HEK293T (cell line): ENCODE measurements at regions not wholly inside any gene's neighbourhood (a gene's known extent, or its start where the extent isn't known, plus 50 kb on each side); places are given as distances from the start of the nearest gene placed in this dataset.

Experiments
- CTCF ChIA-PET: fragments of 350-600 bp; formaldehyde crosslinking; extraction: SDS; loops from one replicate; lab custom pipeline; 2021; ENCODE audit warnings: antibody characterized with exemption, inconsistent platforms; lab: Yijun Ruan, JAX
- POLR2A ChIA-PET: fragments of 350-600 bp; formaldehyde crosslinking; extraction: SDS; loops from one replicate; lab custom pipeline; 2020; ENCODE audit warnings: antibody characterized with exemption, inconsistent platforms; lab: Yijun Ruan, JAX
- DNase-seq: peaks from one replicate; pipeline ENCODE4 v3.0.0; 2012; ENCODE audit warnings: mixed read lengths; ENCODE audit errors: extremely low spot score
- ARNT ChIP-seq: fragments of 450-650 bp; IDR thresholded peaks from 2 replicates; pipeline ENCODE4 v1.6.1; 2017; ENCODE audit warnings: mild to moderate bottlenecking
- BHLHE40 ChIP-seq: fragments of 450-650 bp; IDR thresholded peaks from 2 replicates; pipeline ENCODE4 v1.6.1; 2016; ENCODE audit warnings: mild to moderate bottlenecking, moderate library complexity, borderline replicate concordance
- CTBP1 ChIP-seq: fragments of 450-650 bp; IDR thresholded peaks from 2 replicates; pipeline ENCODE4 v1.6.1; 2016; ENCODE audit warnings: borderline replicate concordance
- ELF4 ChIP-seq: fragments of 450-650 bp; IDR thresholded peaks from 2 replicates; pipeline ENCODE4 v1.6.1; 2017; ENCODE audit warnings: antibody characterized with exemption
- FOXA1 ChIP-seq: fragments of 450-650 bp; IDR thresholded peaks from 2 replicates; pipeline ENCODE4 v1.6.1; 2016; ENCODE audit warnings: mild to moderate bottlenecking
- FOXK2 ChIP-seq: fragments of 450-650 bp; IDR thresholded peaks from 2 replicates; pipeline ENCODE4 v1.6.1; 2016; ENCODE audit warnings: mild to moderate bottlenecking
- FOXM1 ChIP-seq: fragments of 450-650 bp; IDR thresholded peaks from 2 replicates; pipeline ENCODE4 v1.6.1; 2017; ENCODE audit warnings: mild to moderate bottlenecking, borderline replicate concordance
- HDGF ChIP-seq: fragments of 450-650 bp; IDR thresholded peaks from 2 replicates; pipeline ENCODE4 v1.6.1; 2017; ENCODE audit warnings: antibody characterized with exemption, borderline replicate concordance
- L3MBTL2 ChIP-seq: fragments of 450-650 bp; conservative IDR thresholded peaks from 2 replicates; pipeline ENCODE4 v1.6.1; 2016; ENCODE audit warnings: mild to moderate bottlenecking
- LEF1 ChIP-seq: fragments of 450-650 bp; IDR thresholded peaks from 2 replicates; pipeline ENCODE4 v1.6.1; 2017; ENCODE audit warnings: mild to moderate bottlenecking, borderline replicate concordance
- NFRKB ChIP-seq: fragments of 450-650 bp; IDR thresholded peaks from 2 replicates; pipeline ENCODE4 v1.6.1; 2016; ENCODE audit warnings: mild to moderate bottlenecking, moderate library complexity
- PKNOX1 ChIP-seq: fragments of 450-650 bp; IDR thresholded peaks from 2 replicates; pipeline ENCODE4 v1.6.1; 2016
- SP1 ChIP-seq: fragments of 450-650 bp; IDR thresholded peaks from 2 replicates; pipeline ENCODE4 v1.6.1; 2017
- SUZ12 ChIP-seq: fragments of 450-650 bp; IDR thresholded peaks from 2 replicates; pipeline ENCODE4 v1.6.1; 2016; ENCODE audit warnings: mild to moderate bottlenecking
- TARDBP ChIP-seq: fragments of 450-650 bp; IDR thresholded peaks from 2 replicates; pipeline ENCODE4 v1.6.1; 2016
- ZNF384 ChIP-seq: fragments of 450-650 bp; IDR thresholded peaks from 2 replicates; pipeline ENCODE4 v1.6.1; 2016

DNA sequence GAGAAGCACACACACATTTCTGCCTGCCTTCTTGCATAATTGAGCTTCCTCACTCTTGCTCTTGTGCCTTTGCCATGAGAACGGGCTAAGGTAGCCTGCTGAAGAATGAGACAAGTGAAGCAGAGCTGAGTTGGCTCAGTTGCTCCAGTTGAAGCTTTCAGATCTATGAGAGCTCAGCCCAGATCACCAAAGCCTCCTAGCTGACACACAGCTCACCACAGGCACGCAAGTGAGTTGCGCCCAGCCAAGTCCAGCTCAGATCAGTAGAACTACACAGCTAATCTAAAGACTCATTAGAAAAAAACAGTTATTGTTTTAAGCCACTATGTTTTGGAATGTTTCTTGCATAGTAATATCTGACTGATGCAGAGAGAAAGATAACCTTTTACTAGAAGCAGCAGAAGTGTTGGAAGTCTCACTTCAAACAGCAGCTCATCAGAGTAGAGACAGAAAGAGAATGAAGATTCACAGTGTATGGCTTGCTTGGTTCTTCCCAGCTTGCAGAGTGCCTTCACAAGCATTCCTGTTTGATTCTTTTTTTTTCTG lies 362.4 kb downstream of the MID1IP1 start:
- CTCF ChIA-PET, result interaction anchor here (1.0 to 1.6 kb wide), 3 partner anchors 12 to 395 kb away, joined by 3 to 5 read pairs (median 3); no protein-coding TSS in a partner anchor
- no peak for DNase-seq
- POLR2A ChIA-PET, result no interaction called here
- TF ChIP-seq PKNOX1, result no peak
- TF ChIP-seq LEF1, result no peak
- TF ChIP-seq ELF4, result no peak
- TF ChIP-seq L3MBTL2, result no peak
- TF ChIP-seq ZNF384, result no peak
- no peak for TF ChIP-seq SUZ12
- no peak for TF ChIP-seq HDGF
- no peak for TF ChIP-seq BHLHE40
- TF ChIP-seq FOXA1, result no peak
- TF ChIP-seq CTBP1, result no peak
- no peak for TF ChIP-seq FOXM1
- no peak for TF ChIP-seq NFRKB
- no peak for TF ChIP-seq TARDBP
- no peak for TF ChIP-seq SP1
- TF ChIP-seq ARNT, result no peak
- TF ChIP-seq FOXK2, result no peak

DNA sequence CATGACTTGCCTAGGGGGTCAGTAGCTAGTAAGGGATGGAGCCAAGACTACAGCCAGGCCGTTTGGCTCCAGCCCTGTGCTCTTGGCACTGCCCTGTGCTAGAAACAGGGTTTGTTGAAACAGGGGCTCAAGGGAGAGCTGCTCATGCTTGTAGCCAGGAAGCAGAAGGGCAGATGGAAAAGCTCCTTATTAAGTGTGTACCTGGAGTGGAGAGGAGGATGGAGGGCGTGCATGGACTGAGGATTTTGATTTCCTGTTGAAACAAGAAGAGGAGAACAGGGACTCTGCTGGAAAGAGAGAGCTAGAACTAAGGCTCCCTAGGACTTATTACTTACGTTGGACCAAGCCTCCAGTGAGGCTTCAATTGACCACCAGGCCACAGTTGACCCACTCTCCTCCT lies 363.0 kb downstream of the MID1IP1 start:
- POLR2A ChIA-PET, result no interaction called here
- DNase-seq, result no peak
- CTCF ChIA-PET, result interaction anchor here (1.4 kb wide), 1 partner anchor 14 kb away, joined by 3 read pairs; no protein-coding TSS in a partner anchor
- TF ChIP-seq FOXA1 (no peak), NFRKB (no peak), FOXK2 (no peak), SP1 (no peak), LEF1 (no peak), PKNOX1 (no peak), CTBP1 (no peak), BHLHE40 (no peak), ZNF384 (no peak), ARNT (no peak), ELF4 (no peak), HDGF (no peak), SUZ12 (no peak), TARDBP (no peak)

GRCh38 chrX:39165185-39165584 lies 363.9 kb downstream of the MID1IP1 start:
- no peak for DNase-seq
- TF ChIP-seq SUZ12, result no peak
- TF ChIP-seq LEF1, result no peak
- no peak for TF ChIP-seq L3MBTL2
- no peak for TF ChIP-seq SP1
- TF ChIP-seq BHLHE40, result no peak
- no peak for TF ChIP-seq CTBP1
- TF ChIP-seq FOXK2, result no peak
- no peak for TF ChIP-seq ELF4
- CTCF ChIA-PET, result no interaction called here
- POLR2A ChIA-PET, result no interaction called here

DNA sequence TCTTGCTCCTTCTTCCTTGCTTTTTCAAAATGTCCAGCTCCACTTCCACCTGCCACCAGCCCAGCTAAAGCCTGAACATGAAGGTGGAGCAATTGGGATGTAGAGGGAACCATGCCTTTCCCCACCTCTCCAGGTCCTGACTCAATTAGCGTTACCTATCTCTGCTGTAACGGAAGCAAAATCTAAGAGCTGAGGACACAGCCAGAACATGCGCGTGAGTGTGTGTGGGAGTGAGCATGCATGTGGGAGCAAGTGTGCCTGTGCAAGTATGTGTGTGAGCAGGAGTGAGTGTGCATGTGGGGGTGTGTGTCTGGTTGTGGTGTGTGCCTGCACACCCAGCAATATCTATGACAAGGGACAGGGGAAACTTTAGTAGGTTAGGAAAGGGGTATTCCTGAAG lies 364.5 kb downstream of the MID1IP1 start:
- TF ChIP-seq PKNOX1 (no peak), BHLHE40 (no peak), NFRKB (no peak), FOXK2 (no peak), FOXM1 (no peak), SUZ12 (no peak), SP1 (no peak), ZNF384 (no peak), ARNT (no peak), ELF4 (no peak), L3MBTL2 (no peak), CTBP1 (no peak)
- POLR2A ChIA-PET, result no interaction called here
- CTCF ChIA-PET, result no interaction called here
- no peak for DNase-seq

- ChIA-PET CTCF (no interaction called here), POLR2A (interaction anchor here (1.2 kb wide), 1 partner anchor 9 kb away, joined by 3 read pairs; no protein-coding TSS in a partner anchor)
- no peak for TF ChIP-seq LEF1
- no peak for TF ChIP-seq FOXM1
- DNase-seq, result no peak
Observed at GRCh38 chrX:39167791-39168190, 366.5 kb downstream of the MID1IP1 start.

GRCh38 chrX:39168609-39169008 lies 367.4 kb downstream of the MID1IP1 start:
- CTCF ChIA-PET, result interaction anchor here (0.6 kb wide), 1 partner anchor 24 kb away, joined by 4 read pairs; no protein-coding TSS in a partner anchor
- POLR2A ChIA-PET, result no interaction called here
- no peak for DNase-seq
- TF ChIP-seq L3MBTL2 (no peak), HDGF (no peak)

DNA sequence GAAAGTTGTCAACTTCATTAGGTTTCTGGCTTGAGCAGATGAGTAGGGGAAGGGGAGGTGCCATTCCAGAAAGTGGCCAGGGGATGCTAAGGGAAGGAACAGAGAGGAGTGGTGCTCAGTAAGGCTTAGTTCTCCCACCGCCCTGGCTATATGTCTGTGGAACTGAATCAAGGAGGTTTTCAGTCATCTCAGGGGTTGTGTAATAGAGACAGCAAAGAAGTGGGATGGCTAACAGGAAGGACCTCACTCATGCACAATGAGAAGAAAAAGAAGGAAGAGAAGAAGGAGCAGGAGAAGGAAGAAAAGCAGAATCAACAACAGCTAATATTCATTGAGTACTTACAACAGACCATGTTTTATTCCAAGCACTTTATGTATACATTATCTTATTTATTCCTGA lies 368.7 kb downstream of the MID1IP1 start:
- CTCF ChIA-PET, result no interaction called here

More for the DNA sequence above, 368.7 kb downstream of the MID1IP1 start:
- TF ChIP-seq FOXM1 (no peak), PKNOX1 (no peak), SP1 (no peak), HDGF (no peak), ELF4 (no peak)
- no peak for DNase-seq
- POLR2A ChIA-PET, result no interaction called here
